ENCODE measurements at regions not wholly inside any gene's neighbourhood (a gene's known extent, or its start where the extent isn't known, plus 50 kb on each side); places are given as distances from the start of the nearest gene placed in this dataset.

- H3K4me3 Mint-ChIP-seq: no peak overlapping the region
- H3K27ac Mint-ChIP-seq: no peak overlapping the region
- no peak for ATAC-seq
- Histone ChIP-seq H3F3A (replicated peaks; ENCODE audit: low read depth) (no peaks in the 10 kb centered on the region), H3K4me3 (no peak overlapping the region), H2AFZ (no peak overlapping the region), H3K36me3 (ENCODE audit: insufficient read depth) (no peaks in the 10 kb centered on the region; the same call in 1 of the 2 replicates), H3K9me2 (ENCODE audit: insufficient read depth) (no peaks in the 10 kb centered on the region; the same call in 1 of the 2 replicates), H3K79me2 (replicated peaks; ENCODE audit: insufficient read depth) (no peaks in the 10 kb centered on the region), H3K4me2 (no peak overlapping the region), H3K27ac (ENCODE audit: low read depth) (no peak overlapping the region), H4K20me1 (replicated peaks; ENCODE audit: insufficient read depth) (no peaks in the 10 kb centered on the region), H3K27me3 (ENCODE audit: insufficient read depth) (no peaks in the 10 kb centered on the region), H3K4me1 (ENCODE audit: insufficient read depth) (no peaks in the 10 kb centered on the region)
- TF ChIP-seq ZNF331 (CRISPR knock-in tag; IDR thresholded peaks at IDR 0.05; ENCODE audit: low read depth): no peak
- TF ChIP-seq, protein P1, sequence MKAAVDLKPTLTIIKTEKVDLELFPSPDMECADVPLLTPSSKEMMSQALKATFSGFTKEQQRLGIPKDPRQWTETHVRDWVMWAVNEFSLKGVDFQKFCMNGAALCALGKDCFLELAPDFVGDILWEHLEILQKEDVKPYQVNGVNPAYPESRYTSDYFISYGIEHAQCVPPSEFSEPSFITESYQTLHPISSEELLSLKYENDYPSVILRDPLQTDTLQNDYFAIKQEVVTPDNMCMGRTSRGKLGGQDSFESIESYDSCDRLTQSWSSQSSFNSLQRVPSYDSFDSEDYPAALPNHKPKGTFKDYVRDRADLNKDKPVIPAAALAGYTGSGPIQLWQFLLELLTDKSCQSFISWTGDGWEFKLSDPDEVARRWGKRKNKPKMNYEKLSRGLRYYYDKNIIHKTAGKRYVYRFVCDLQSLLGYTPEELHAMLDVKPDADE (IDR thresholded peaks at IDR 0.05): no peak
- TF ChIP-seq, protein P2, sequence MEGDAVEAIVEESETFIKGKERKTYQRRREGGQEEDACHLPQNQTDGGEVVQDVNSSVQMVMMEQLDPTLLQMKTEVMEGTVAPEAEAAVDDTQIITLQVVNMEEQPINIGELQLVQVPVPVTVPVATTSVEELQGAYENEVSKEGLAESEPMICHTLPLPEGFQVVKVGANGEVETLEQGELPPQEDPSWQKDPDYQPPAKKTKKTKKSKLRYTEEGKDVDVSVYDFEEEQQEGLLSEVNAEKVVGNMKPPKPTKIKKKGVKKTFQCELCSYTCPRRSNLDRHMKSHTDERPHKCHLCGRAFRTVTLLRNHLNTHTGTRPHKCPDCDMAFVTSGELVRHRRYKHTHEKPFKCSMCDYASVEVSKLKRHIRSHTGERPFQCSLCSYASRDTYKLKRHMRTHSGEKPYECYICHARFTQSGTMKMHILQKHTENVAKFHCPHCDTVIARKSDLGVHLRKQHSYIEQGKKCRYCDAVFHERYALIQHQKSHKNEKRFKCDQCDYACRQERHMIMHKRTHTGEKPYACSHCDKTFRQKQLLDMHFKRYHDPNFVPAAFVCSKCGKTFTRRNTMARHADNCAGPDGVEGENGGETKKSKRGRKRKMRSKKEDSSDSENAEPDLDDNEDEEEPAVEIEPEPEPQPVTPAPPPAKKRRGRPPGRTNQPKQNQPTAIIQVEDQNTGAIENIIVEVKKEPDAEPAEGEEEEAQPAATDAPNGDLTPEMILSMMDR (conservative IDR thresholded peaks at IDR 0.05; ENCODE audit: low read depth in 2 of 2): no peak
- no peak for TF ChIP-seq CREB1 (CRISPR knock-in tag; IDR thresholded peaks at IDR 0.05; ENCODE audit: low read depth)
- TF ChIP-seq STAT1 (IDR thresholded peaks at IDR 0.05; ENCODE audit: unreplicated experiment): no peak
- TF ChIP-seq EZH2phosphoT487 (IDR thresholded peaks at IDR 0.05; ENCODE audit: unreplicated experiment): no peak
- TF ChIP-seq, protein P3, sequence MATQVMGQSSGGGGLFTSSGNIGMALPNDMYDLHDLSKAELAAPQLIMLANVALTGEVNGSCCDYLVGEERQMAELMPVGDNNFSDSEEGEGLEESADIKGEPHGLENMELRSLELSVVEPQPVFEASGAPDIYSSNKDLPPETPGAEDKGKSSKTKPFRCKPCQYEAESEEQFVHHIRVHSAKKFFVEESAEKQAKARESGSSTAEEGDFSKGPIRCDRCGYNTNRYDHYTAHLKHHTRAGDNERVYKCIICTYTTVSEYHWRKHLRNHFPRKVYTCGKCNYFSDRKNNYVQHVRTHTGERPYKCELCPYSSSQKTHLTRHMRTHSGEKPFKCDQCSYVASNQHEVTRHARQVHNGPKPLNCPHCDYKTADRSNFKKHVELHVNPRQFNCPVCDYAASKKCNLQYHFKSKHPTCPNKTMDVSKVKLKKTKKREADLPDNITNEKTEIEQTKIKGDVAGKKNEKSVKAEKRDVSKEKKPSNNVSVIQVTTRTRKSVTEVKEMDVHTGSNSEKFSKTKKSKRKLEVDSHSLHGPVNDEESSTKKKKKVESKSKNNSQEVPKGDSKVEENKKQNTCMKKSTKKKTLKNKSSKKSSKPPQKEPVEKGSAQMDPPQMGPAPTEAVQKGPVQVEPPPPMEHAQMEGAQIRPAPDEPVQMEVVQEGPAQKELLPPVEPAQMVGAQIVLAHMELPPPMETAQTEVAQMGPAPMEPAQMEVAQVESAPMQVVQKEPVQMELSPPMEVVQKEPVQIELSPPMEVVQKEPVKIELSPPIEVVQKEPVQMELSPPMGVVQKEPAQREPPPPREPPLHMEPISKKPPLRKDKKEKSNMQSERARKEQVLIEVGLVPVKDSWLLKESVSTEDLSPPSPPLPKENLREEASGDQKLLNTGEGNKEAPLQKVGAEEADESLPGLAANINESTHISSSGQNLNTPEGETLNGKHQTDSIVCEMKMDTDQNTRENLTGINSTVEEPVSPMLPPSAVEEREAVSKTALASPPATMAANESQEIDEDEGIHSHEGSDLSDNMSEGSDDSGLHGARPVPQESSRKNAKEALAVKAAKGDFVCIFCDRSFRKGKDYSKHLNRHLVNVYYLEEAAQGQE (IDR thresholded peaks at IDR 0.05; ENCODE audit: unreplicated experiment): no peak
- TF ChIP-seq ZNF114 (CRISPR knock-in tag; IDR thresholded peaks at IDR 0.05): no peak
- TF ChIP-seq JUNB (IDR thresholded peaks at IDR 0.05; ENCODE audit: unreplicated experiment): no peak
- TF ChIP-seq POLR2AphosphoS5 (IDR thresholded peaks at IDR 0.05; ENCODE audit: low read depth): no peak
- TF ChIP-seq EZH2 (IDR thresholded peaks at IDR 0.05; ENCODE audit: low read depth, unreplicated experiment): no peak
- TF ChIP-seq, protein P4, sequence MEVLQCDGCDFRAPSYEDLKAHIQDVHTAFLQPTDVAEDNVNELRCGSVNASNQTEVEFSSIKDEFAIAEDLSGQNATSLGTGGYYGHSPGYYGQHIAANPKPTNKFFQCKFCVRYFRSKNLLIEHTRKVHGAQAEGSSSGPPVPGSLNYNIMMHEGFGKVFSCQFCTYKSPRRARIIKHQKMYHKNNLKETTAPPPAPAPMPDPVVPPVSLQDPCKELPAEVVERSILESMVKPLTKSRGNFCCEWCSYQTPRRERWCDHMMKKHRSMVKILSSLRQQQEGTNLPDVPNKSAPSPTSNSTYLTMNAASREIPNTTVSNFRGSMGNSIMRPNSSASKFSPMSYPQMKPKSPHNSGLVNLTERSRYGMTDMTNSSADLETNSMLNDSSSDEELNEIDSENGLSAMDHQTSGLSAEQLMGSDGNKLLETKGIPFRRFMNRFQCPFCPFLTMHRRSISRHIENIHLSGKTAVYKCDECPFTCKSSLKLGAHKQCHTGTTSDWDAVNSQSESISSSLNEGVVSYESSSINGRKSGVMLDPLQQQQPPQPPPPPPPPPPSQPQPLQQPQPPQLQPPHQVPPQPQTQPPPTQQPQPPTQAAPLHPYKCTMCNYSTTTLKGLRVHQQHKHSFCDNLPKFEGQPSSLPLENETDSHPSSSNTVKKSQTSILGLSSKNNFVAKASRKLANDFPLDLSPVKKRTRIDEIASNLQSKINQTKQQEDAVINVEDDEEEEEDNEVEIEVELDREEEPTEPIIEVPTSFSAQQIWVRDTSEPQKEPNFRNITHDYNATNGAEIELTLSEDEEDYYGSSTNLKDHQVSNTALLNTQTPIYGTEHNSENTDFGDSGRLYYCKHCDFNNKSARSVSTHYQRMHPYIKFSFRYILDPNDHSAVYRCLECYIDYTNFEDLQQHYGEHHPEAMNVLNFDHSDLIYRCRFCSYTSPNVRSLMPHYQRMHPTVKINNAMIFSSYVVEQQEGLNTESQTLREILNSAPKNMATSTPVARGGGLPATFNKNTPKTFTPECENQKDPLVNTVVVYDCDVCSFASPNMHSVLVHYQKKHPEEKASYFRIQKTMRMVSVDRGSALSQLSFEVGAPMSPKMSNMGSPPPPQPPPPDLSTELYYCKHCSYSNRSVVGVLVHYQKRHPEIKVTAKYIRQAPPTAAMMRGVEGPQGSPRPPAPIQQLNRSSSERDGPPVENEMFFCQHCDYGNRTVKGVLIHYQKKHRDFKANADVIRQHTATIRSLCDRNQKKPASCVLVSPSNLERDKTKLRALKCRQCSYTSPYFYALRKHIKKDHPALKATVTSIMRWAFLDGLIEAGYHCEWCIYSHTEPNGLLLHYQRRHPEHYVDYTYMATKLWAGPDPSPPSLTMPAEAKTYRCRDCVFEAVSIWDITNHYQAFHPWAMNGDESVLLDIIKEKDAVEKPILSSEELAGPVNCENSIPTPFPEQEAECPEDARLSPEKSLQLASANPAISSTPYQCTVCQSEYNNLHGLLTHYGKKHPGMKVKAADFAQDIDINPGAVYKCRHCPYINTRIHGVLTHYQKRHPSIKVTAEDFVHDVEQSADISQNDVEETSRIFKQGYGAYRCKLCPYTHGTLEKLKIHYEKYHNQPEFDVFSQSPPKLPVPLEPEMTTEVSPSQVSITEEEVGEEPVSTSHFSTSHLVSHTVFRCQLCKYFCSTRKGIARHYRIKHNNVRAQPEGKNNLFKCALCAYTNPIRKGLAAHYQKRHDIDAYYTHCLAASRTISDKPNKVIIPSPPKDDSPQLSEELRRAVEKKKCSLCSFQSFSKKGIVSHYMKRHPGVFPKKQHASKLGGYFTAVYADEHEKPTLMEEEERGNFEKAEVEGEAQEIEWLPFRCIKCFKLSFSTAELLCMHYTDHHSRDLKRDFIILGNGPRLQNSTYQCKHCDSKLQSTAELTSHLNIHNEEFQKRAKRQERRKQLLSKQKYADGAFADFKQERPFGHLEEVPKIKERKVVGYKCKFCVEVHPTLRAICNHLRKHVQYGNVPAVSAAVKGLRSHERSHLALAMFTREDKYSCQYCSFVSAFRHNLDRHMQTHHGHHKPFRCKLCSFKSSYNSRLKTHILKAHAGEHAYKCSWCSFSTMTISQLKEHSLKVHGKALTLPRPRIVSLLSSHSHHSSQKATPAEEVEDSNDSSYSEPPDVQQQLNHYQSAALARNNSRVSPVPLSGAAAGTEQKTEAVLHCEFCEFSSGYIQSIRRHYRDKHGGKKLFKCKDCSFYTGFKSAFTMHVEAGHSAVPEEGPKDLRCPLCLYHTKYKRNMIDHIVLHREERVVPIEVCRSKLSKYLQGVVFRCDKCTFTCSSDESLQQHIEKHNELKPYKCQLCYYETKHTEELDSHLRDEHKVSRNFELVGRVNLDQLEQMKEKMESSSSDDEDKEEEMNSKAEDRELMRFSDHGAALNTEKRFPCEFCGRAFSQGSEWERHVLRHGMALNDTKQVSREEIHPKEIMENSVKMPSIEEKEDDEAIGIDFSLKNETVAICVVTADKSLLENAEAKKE (CRISPR knock-in tag; IDR thresholded peaks at IDR 0.05): no peak
- H3K9me3 Mint-ChIP-seq: no peaks in the 10 kb centered on the region
- DNase-seq (ENCODE audit: low spot score): no peak
- no peaks in the 10 kb centered on the region for H3K27me3 Mint-ChIP-seq (ENCODE audit: insufficient read depth, low read depth, poor library complexity)
- H3K4me1 Mint-ChIP-seq: peaks cover 5% of the 10 kb centered on the region; the same call in 2 of the 3 replicates
- H3K36me3 Mint-ChIP-seq (ENCODE audit: low read depth): no peaks in the 10 kb centered on the region
These were observed 121.1 kb downstream of the TMEM114 start for GRCh38 chr16:8469102-8469778.

All from GM23338 (cell line).